ENCODE measurements at regions not wholly inside any gene's neighbourhood (a gene's known extent, or its start where the extent isn't known, plus 50 kb on each side); places are given as distances from the start of the nearest gene placed in this dataset.

- no peak for DNase-seq (ENCODE audit: low spot score)
Observed at GRCh38 chr11:109747839-109748238, 325.8 kb downstream of the C11orf87 start.

GRCh38 chr11:109749476-109749875 lies 327.5 kb downstream of the C11orf87 start:
- no peak for DNase-seq (ENCODE audit: low spot score)

- no peak for DNase-seq (ENCODE audit: low spot score)
Observed at GRCh38 chr11:109750964-109751363, 329.0 kb downstream of the C11orf87 start.

GRCh38 chr11:109752212-109752825 lies 330.3 kb downstream of the C11orf87 start:
- no peak for DNase-seq (ENCODE audit: low spot score)

- DNase-seq (ENCODE audit: low spot score), result no peak
Observed at GRCh38 chr11:109756521-109756920, 334.5 kb downstream of the C11orf87 start.

GRCh38 chr11:109756951-109757350 lies 335.0 kb downstream of the C11orf87 start:
- DNase-seq (ENCODE audit: low spot score), result no peak

- no peak for DNase-seq (ENCODE audit: low spot score)
Observed at GRCh38 chr11:109762546-109762945, 330.6 kb upstream of the ZC3H12C start.

GRCh38 chr11:109765709-109766311 lies 327.4 kb upstream of the ZC3H12C start:
- no peak for DNase-seq (ENCODE audit: low spot score)

- DNase-seq (ENCODE audit: low spot score), result no peak
Observed at GRCh38 chr11:109769858-109770257, 323.3 kb upstream of the ZC3H12C start.

- DNase-seq (ENCODE audit: low spot score), result no peak
Observed at GRCh38 chr11:109770323-109770722, 322.9 kb upstream of the ZC3H12C start.

GRCh38 chr11:109772892-109773291 lies 320.3 kb upstream of the ZC3H12C start:
- no peak for DNase-seq (ENCODE audit: low spot score)

- DNase-seq (ENCODE audit: low spot score), result no peak
Observed at GRCh38 chr11:109775686-109776085, 317.5 kb upstream of the ZC3H12C start.

GRCh38 chr11:109783014-109783413 lies 310.2 kb upstream of the ZC3H12C start:
- DNase-seq (ENCODE audit: low spot score), result no peak

- DNase-seq (ENCODE audit: low spot score), result no peak
Observed at GRCh38 chr11:109783840-109784239, 309.4 kb upstream of the ZC3H12C start.

GRCh38 chr11:109784536-109784935 lies 308.7 kb upstream of the ZC3H12C start:
- no peak for DNase-seq (ENCODE audit: low spot score)

GRCh38 chr11:109785198-109785597 lies 308.0 kb upstream of the ZC3H12C start:
- no peak for DNase-seq (ENCODE audit: low spot score)

GRCh38 chr11:109785714-109786113 lies 307.5 kb upstream of the ZC3H12C start:
- no peak for DNase-seq (ENCODE audit: low spot score)

GRCh38 chr11:109788948-109789490 lies 304.2 kb upstream of the ZC3H12C start:
- no peak for DNase-seq (ENCODE audit: low spot score)

GRCh38 chr11:109789901-109790300 lies 303.3 kb upstream of the ZC3H12C start:
- no peak for DNase-seq (ENCODE audit: low spot score)

GRCh38 chr11:109791337-109791736 lies 301.9 kb upstream of the ZC3H12C start:
- DNase-seq (ENCODE audit: low spot score), result no peak

- DNase-seq (ENCODE audit: low spot score), result no peak
Observed at GRCh38 chr11:109794501-109794900, 298.7 kb upstream of the ZC3H12C start.

- no peak for DNase-seq (ENCODE audit: low spot score)
Observed at GRCh38 chr11:109795234-109795633, 298.0 kb upstream of the ZC3H12C start.

- no peak for DNase-seq (ENCODE audit: low spot score)
Observed at GRCh38 chr11:109796253-109796652, 296.9 kb upstream of the ZC3H12C start.

GRCh38 chr11:109798521-109798920 lies 294.7 kb upstream of the ZC3H12C start:
- no peak for DNase-seq (ENCODE audit: low spot score)
